H9 (cell line): ENCODE measurements at regions not wholly inside any gene's neighbourhood (a gene's known extent, or its start where the extent isn't known, plus 50 kb on each side); places are given as distances from the start of the nearest gene placed in this dataset.

Experiments
- DNase-seq: peaks from one replicate; pipeline ENCODE4 v3.0.0-alpha.2; 2017
- H2AFZ ChIP-seq: one replicate; pipeline ENCODE4 v1.6.1; 2013; ENCODE audit warnings: mild to moderate bottlenecking, low read length, control low read depth, moderate library complexity
- H2AK5ac ChIP-seq: 2 replicates; pipeline ENCODE4 v1.6.1; 2013; ENCODE audit warnings: low read length, control low read depth, mixed read lengths; ENCODE audit not compliant: insufficient read length
- H2BK120ac ChIP-seq: one replicate; pipeline ENCODE4 v1.6.1; 2013; ENCODE audit warnings: low read depth, mild to moderate bottlenecking, low read length, control low read depth, inconsistent platforms; ENCODE audit not compliant: poor library complexity, severe bottlenecking
- H2BK12ac ChIP-seq: 2 replicates; pipeline ENCODE4 v1.6.1; 2013; ENCODE audit warnings: low read length, control low read depth, mixed read lengths, low read depth; ENCODE audit not compliant: insufficient read length
- H2BK15ac ChIP-seq: 2 replicates; pipeline ENCODE4 v1.6.1; 2013; ENCODE audit warnings: low read depth, low read length, control low read depth
- H2BK20ac ChIP-seq: one replicate; pipeline ENCODE4 v1.6.1; 2013; ENCODE audit warnings: low read depth, mild to moderate bottlenecking, low read length, control low read depth, inconsistent platforms; ENCODE audit not compliant: poor library complexity, severe bottlenecking
- H2BK5ac ChIP-seq: 2 replicates; pipeline ENCODE4 v1.6.1; 2013; ENCODE audit warnings: low read length, control low read depth, mixed read lengths; ENCODE audit not compliant: insufficient read length
- H3K14ac ChIP-seq: 2 replicates; pipeline ENCODE4 v1.6.1; 2013; ENCODE audit warnings: low read length, control low read depth; ENCODE audit not compliant: insufficient read depth
- H3K18ac ChIP-seq: 2 replicates; pipeline ENCODE4 v1.6.1; 2013; ENCODE audit warnings: low read depth, mild to moderate bottlenecking, mixed read lengths, low read length, control low read depth; ENCODE audit not compliant: insufficient read length
- H3K23ac ChIP-seq: 2 replicates; pipeline ENCODE4 v1.6.1; 2013; ENCODE audit warnings: low read length, control low read depth, mixed read lengths, low read depth; ENCODE audit not compliant: insufficient read length
- H3K23me2 ChIP-seq: 2 replicates; pipeline ENCODE4 v1.6.1; 2013; ENCODE audit warnings: low read depth, mild to moderate bottlenecking, mixed read lengths, low read length, control low read depth; ENCODE audit not compliant: insufficient read length, poor library complexity, severe bottlenecking
- H3K27ac ChIP-seq: 2 replicates; pipeline ENCODE4 v1.5.1; 2013; ENCODE audit warnings: low read length, control low read depth, mixed read lengths, low read depth; ENCODE audit not compliant: insufficient read length
- H3K27me3 ChIP-seq: 2 replicates; pipeline ENCODE4 v1.6.1; 2013; ENCODE audit warnings: low read length, control low read depth, inconsistent platforms; ENCODE audit not compliant: insufficient read depth
- H3K4ac ChIP-seq: 2 replicates; pipeline ENCODE4 v1.6.1; 2013; ENCODE audit warnings: low read depth, mild to moderate bottlenecking, control low read depth, inconsistent platforms, low read length, moderate library complexity
- H3K4me1 ChIP-seq: 2 replicates; pipeline ENCODE4 v1.6.1; 2013; ENCODE audit warnings: low read length, control low read depth, inconsistent platforms; ENCODE audit not compliant: insufficient read depth
- H3K4me2 ChIP-seq: 2 replicates; pipeline ENCODE4 v1.6.1; 2013; ENCODE audit warnings: low read length, control low read depth, mixed read lengths; ENCODE audit not compliant: insufficient read length, insufficient read depth
- H3K56ac ChIP-seq: 2 replicates; pipeline ENCODE4 v1.6.1; 2013; ENCODE audit warnings: low read depth, mild to moderate bottlenecking, mixed read lengths, low read length, control low read depth; ENCODE audit not compliant: insufficient read length
- H3K79me1 ChIP-seq: 2 replicates; pipeline ENCODE4 v1.6.1; 2013; ENCODE audit warnings: low read depth, mild to moderate bottlenecking, moderate library complexity, low read length, control low read depth, inconsistent platforms; ENCODE audit not compliant: insufficient read depth, poor library complexity, severe bottlenecking
- H3K79me2 ChIP-seq: 2 replicates; pipeline ENCODE4 v1.6.1; 2013; ENCODE audit warnings: low read length, control low read depth, inconsistent platforms; ENCODE audit not compliant: insufficient read depth
- H3K9ac ChIP-seq: 2 replicates; pipeline ENCODE4 v1.6.1; 2013; ENCODE audit warnings: low read length, control low read depth, mixed read lengths; ENCODE audit not compliant: insufficient read length; ENCODE audit errors: extremely low read depth
- H3K9me3 ChIP-seq: one replicate; pipeline ENCODE4 v1.6.1; 2013; ENCODE audit warnings: low read depth, low read length, inconsistent platforms; ENCODE audit not compliant: control insufficient read depth
- H3T11ph ChIP-seq: one replicate; pipeline ENCODE4 v1.6.1; 2013; ENCODE audit warnings: mild to moderate bottlenecking, low read length, control low read depth, inconsistent platforms
- H4K20me1 ChIP-seq: one replicate; pipeline ENCODE4 v1.6.1; 2013; ENCODE audit not compliant: control insufficient read depth, insufficient read length, insufficient read depth
- H4K5ac ChIP-seq: 2 replicates; pipeline ENCODE4 v1.6.1; 2013; ENCODE audit warnings: low read depth, mild to moderate bottlenecking, mixed read lengths, low read length, control low read depth; ENCODE audit not compliant: insufficient read length
- H4K8ac ChIP-seq: replicated peaks from 2 replicates; pipeline ENCODE4 v1.6.1; 2013; ENCODE audit warnings: low read length, control low read depth, mixed read lengths, low read depth; ENCODE audit not compliant: insufficient read length
- H4K91ac ChIP-seq: 2 replicates; pipeline ENCODE4 v1.6.1; 2013; ENCODE audit warnings: low read depth, mild to moderate bottlenecking, moderate library complexity, mixed read lengths, low read length, control low read depth; ENCODE audit not compliant: insufficient read length
- H3K27ac Mint-ChIP-seq, 3 experiments: 2 replicates in 2 of 3; 3 replicates in 1 of 3; pipeline ENCODE4 v1.8.0; 2020 to 2021; ENCODE audit warnings: mixed read lengths in 3 of 3, mild to moderate bottlenecking in 1 of 3, moderate library complexity in 1 of 3
- H3K27me3 Mint-ChIP-seq: 2 replicates; pipeline ENCODE4 v1.8.0; 2021; ENCODE audit warnings: low read depth, mild to moderate bottlenecking, moderate library complexity, mixed read lengths
- H3K36me3 Mint-ChIP-seq, 3 experiments: 2 replicates in 2 of 3; 3 replicates in 1 of 3; pipeline ENCODE4 v1.8.0; 2020 to 2021; ENCODE audit warnings: low read depth in 3 of 3, mixed read lengths in 3 of 3; ENCODE audit not compliant: insufficient read depth in 1 of 3
- H3K4me1 Mint-ChIP-seq, 2 experiments: 2 replicates each; pipeline ENCODE4 v1.8.0; 2020; ENCODE audit warnings: mixed read lengths in 2 of 2
- H3K4me3 Mint-ChIP-seq, 2 experiments: 2 replicates in 1 of 2; 3 replicates in 1 of 2; pipeline ENCODE4 v1.8.0; 2020 to 2021; ENCODE audit warnings: mild to moderate bottlenecking in 2 of 2, mixed read lengths in 2 of 2, moderate library complexity in 1 of 2
- H3K9me3 Mint-ChIP-seq, 2 experiments: 2 replicates in 1 of 2; 3 replicates in 1 of 2; pipeline ENCODE4 v1.8.0; 2020; ENCODE audit warnings: mild to moderate bottlenecking in 2 of 2, mixed read lengths in 2 of 2, moderate library complexity in 1 of 2
- CTCF ChIP-seq: fragments of 200-600 bp; sonication (generic); conservative IDR thresholded peaks from 3 replicates; pipeline ENCODE4 v1.8.0; 2021; ENCODE audit warnings: antibody characterized with exemption, mild to moderate bottlenecking
- WGBS: extraction: QIAGEN DNeasy Blood & Tissue Kit; methylation state at CpG from one replicate; pipeline ENCODE4 v1.1.7; 2013; ENCODE audit warnings: missing lambda C conversion rate, low lambda C conversion rate, mixed read lengths; ENCODE audit not compliant: insufficient read length; ENCODE audit errors: extremely low coverage; 5-methylcytosine and 5-hydroxymethylcytosine counted together

GRCh38 chr14:76968621-76969063 lies 59.9 kb downstream of the IRF2BPL start:
- Histone ChIP-seq H3K4me1 (no peaks in the 10 kb centered on the region; the same call in 1 of the 2 replicates), H2AK5ac (no peak overlapping the region), H2BK120ac (no peak overlapping the region), H3K23me2 (no peaks in the 10 kb centered on the region), H3K27ac (no peak overlapping the region), H2BK15ac (no peak overlapping the region), H2AFZ (no peak overlapping the region), H4K91ac (no peak overlapping the region), H3K4ac (no peak overlapping the region), H2BK12ac (no peak overlapping the region), H3K56ac (no peak overlapping the region), H3K9me3 (no peaks in the 10 kb centered on the region), H4K8ac (no peak overlapping the region), H2BK5ac (no peak overlapping the region), H3K14ac (no peak overlapping the region), H4K20me1 (no peaks in the 10 kb centered on the region), H3K9ac (no peak overlapping the region), H3K23ac (no peak overlapping the region), H3K79me2 (no peaks in the 10 kb centered on the region), H3T11ph (no peak overlapping the region), H3K27me3 (no peaks in the 10 kb centered on the region), H2BK20ac (peak overlapping the region; percentile 13), H4K5ac (no peak overlapping the region), H3K4me2 (no peak overlapping the region), H3K18ac (no peak overlapping the region), H3K79me1 (no peaks in the 10 kb centered on the region)
- no peaks in the 10 kb centered on the region; a peak in 2 of 5 replicates for H3K9me3 Mint-ChIP-seq
- TF ChIP-seq CTCF = peak; percentile 26; the same call in 2 of the 3 replicates
- H3K4me1 Mint-ChIP-seq = peaks cover 46 to 55% of the 10 kb centered on the region in 2 experiments
- peak overlapping the region in 1 of 2 experiments; percentile 30; a peak in 2 of 5 replicates for H3K4me3 Mint-ChIP-seq
- no peaks in the 10 kb centered on the region for H3K36me3 Mint-ChIP-seq
- peak; percentile 90 for DNase-seq
- H3K27ac Mint-ChIP-seq = peak overlapping the region; percentile 49 to 85 (median 50); a peak in 5 of 7 replicates
- no CpG with 5 or more reads among the region's 16 CpGs for WGBS
- H3K27me3 Mint-ChIP-seq = no peaks in the 10 kb centered on the region; the same call in 1 of the 2 replicates
